CD14-positive monocyte (primary cell): ENCODE measurements at regions not wholly inside any gene's neighbourhood (a gene's known extent, or its start where the extent isn't known, plus 50 kb on each side); places are given as distances from the start of the nearest gene placed in this dataset.
"Not testable (repeated sequence)": the region's sequence is repeated elsewhere in the genome, so short reads cannot be mapped to it uniquely, and the experiment has no call there.

Experiments
- DNase-seq, 3 donors: peaks; one replicate each; pipeline ENCODE4 v3.0.0-alpha.2; 2011 to 2022
- H2AFZ ChIP-seq: 2 replicates; pipeline ENCODE4 v1.6.0; 2012; ENCODE audit warnings: mild to moderate bottlenecking, low read depth, low read length, inconsistent platforms; ENCODE audit not compliant: insufficient read depth, poor library complexity, severe bottlenecking
- H3K27ac ChIP-seq, 2 donors: 1 replicate in 1 of 2; 2 replicates in 1 of 2; pipeline ENCODE4 v1.5.1; 2012 to 2013; ENCODE audit warnings: low read length in 2 of 2, control low read depth in 1 of 2, inconsistent platforms in 1 of 2, low read depth in 1 of 2, mild to moderate bottlenecking in 1 of 2
- H3K27me3 ChIP-seq, 2 donors: one replicate each; pipeline versions ENCODE4 v1.6.0 to v1.6.1; 2011 to 2013; ENCODE audit warnings: low read length in 2 of 2; ENCODE audit not compliant: control insufficient read depth in 2 of 2, insufficient read depth in 2 of 2
- H3K36me3 ChIP-seq, 2 donors: replicated peaks in 1 of 2; 1 replicate in 1 of 2; 2 replicates in 1 of 2; pipeline versions ENCODE4 v1.5.1 to v1.6.1; 2012 to 2013; ENCODE audit warnings: low read length in 2 of 2, control low read depth in 1 of 2, inconsistent platforms in 1 of 2, mild to moderate bottlenecking in 1 of 2; ENCODE audit not compliant: insufficient read depth in 2 of 2, control insufficient read depth in 1 of 2
- H3K4me1 ChIP-seq, 2 donors: 1 replicate in 1 of 2; 2 replicates in 1 of 2; pipeline versions ENCODE4 v1.5.1 to v1.6.1; 2012 to 2013; ENCODE audit warnings: low read length in 2 of 2, control low read depth in 1 of 2, inconsistent platforms in 1 of 2, mild to moderate bottlenecking in 1 of 2, moderate library complexity in 1 of 2; ENCODE audit not compliant: insufficient read depth in 2 of 2, control insufficient read depth in 1 of 2
- H3K4me2 ChIP-seq: replicated peaks from 2 replicates; pipeline ENCODE3; 2012; ENCODE audit warnings: low read length, moderate library complexity, mild to moderate bottlenecking; ENCODE audit not compliant: poor library complexity, severe bottlenecking; ENCODE audit errors: extremely low read depth
- H3K4me3 ChIP-seq, 3 experiments: fragments of 200-600 bp in 1 of 3; sonication (generic) in 1 of 3; replicated peaks in 1 of 3; 1 replicate in 2 of 3; 2 replicates in 1 of 3; pipeline ENCODE4 v1.5.1; 2011 to 2013; ENCODE audit warnings: low read length in 3 of 3, mild to moderate bottlenecking in 3 of 3, control low read depth in 2 of 3, low read depth in 2 of 3, inconsistent platforms in 1 of 3, moderate library complexity in 1 of 3
- H3K79me2 ChIP-seq: 2 replicates; pipeline ENCODE4 v1.6.0; 2012; ENCODE audit warnings: mild to moderate bottlenecking, control low read depth, inconsistent platforms, low read length, moderate library complexity; ENCODE audit not compliant: insufficient read depth
- H3K9ac ChIP-seq: 2 replicates; pipeline ENCODE4 v1.6.0; 2017; ENCODE audit warnings: low read length, mild to moderate bottlenecking; ENCODE audit not compliant: insufficient read depth, poor library complexity, severe bottlenecking
- H3K9me3 ChIP-seq, 2 donors: replicated peaks in 1 of 2; 1 replicate in 1 of 2; 2 replicates in 1 of 2; pipeline versions ENCODE4 v1.5.1 to v1.6.1; 2012 to 2013; ENCODE audit warnings: low read length in 2 of 2, control low read depth in 1 of 2; ENCODE audit not compliant: control insufficient read depth in 1 of 2, insufficient read depth in 1 of 2
- H4K20me1 ChIP-seq: 2 replicates; pipeline ENCODE4 v1.6.0; 2012; ENCODE audit warnings: mild to moderate bottlenecking, low read length, control low read depth, moderate library complexity; ENCODE audit not compliant: insufficient read depth
- H3K27ac Mint-ChIP-seq, 7 donors: one replicate each; pipeline ENCODE4 v1.8.0; 2020; ENCODE audit warnings: mild to moderate bottlenecking in 7 of 7, mixed read lengths in 7 of 7, moderate library complexity in 6 of 7, inconsistent platforms in 2 of 7
- H3K27me3 Mint-ChIP-seq, 3 donors: one replicate each; pipeline ENCODE4 v1.8.0; 2021 to 2022; ENCODE audit warnings: low read depth in 3 of 3, mild to moderate bottlenecking in 3 of 3, mixed read lengths in 3 of 3, moderate library complexity in 3 of 3, inconsistent platforms in 1 of 3
- H3K36me3 Mint-ChIP-seq, 2 donors: one replicate each; pipeline ENCODE4 v1.8.0; 2020; ENCODE audit warnings: mixed read lengths in 2 of 2, inconsistent platforms in 1 of 2, mild to moderate bottlenecking in 1 of 2
- H3K4me1 Mint-ChIP-seq: one replicate; pipeline ENCODE4 v1.8.0; 2020; ENCODE audit warnings: mild to moderate bottlenecking, mixed read lengths
- H3K4me3 Mint-ChIP-seq, 2 donors: one replicate each; pipeline ENCODE4 v1.8.0; 2020; ENCODE audit warnings: mild to moderate bottlenecking in 2 of 2, mixed read lengths in 2 of 2, moderate library complexity in 1 of 2
- H3K9me3 Mint-ChIP-seq, 7 donors: one replicate each; pipeline ENCODE4 v1.8.0; 2020 to 2022; ENCODE audit warnings: mixed read lengths in 7 of 7, mild to moderate bottlenecking in 6 of 7, moderate library complexity in 6 of 7, inconsistent platforms in 2 of 7
- WGBS: methylation state at CpG from one replicate; pipeline ENCODE4 v1.1.5; 2013; ENCODE audit warnings: missing lambda C conversion rate; ENCODE audit not compliant: insufficient coverage; 5-methylcytosine and 5-hydroxymethylcytosine counted together
- intact Hi-C, 2 donors: fragments of 100-400 bp; cut with micrococcal nuclease; formaldehyde crosslinking; loops; one replicate each; pipeline versions ENCODE4 v1.15.0 to v1.15.1; 2023
- TF ChIP-seq, protein P1 (sequence below): fragments of 200-600 bp; IDR thresholded peaks from one replicate; pipeline ENCODE4 v1.8.0; 2022; ENCODE audit warnings: antibody characterized with exemption, mild to moderate bottlenecking

DNA sequence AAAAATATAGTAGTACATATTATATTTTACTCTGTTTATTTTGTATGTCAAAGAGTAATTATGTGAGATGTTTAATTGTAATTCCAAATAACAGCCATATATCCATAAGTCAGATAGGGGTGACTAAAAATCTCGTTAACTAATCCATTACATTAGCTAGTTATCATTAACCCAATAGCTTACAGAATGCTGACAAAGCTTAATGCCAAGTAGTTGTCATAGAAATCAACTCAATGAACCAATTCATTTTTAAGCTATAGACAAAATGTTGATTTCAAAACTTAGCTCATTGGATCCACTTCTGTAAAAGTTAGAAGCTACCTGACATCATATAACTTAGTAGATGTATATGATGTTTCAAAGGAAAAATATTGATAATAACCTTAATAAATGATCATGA is 206.7 kb upstream of the SLITRK1 start:
- intact Hi-C loops: no loop called here
- H3K4me3 Mint-ChIP-seq: no peak overlapping the region
- H3K79me2 ChIP-seq: no peaks in the 10 kb centered on the region
- no peak overlapping the region for H3K9ac ChIP-seq
- TF ChIP-seq, protein P1, sequence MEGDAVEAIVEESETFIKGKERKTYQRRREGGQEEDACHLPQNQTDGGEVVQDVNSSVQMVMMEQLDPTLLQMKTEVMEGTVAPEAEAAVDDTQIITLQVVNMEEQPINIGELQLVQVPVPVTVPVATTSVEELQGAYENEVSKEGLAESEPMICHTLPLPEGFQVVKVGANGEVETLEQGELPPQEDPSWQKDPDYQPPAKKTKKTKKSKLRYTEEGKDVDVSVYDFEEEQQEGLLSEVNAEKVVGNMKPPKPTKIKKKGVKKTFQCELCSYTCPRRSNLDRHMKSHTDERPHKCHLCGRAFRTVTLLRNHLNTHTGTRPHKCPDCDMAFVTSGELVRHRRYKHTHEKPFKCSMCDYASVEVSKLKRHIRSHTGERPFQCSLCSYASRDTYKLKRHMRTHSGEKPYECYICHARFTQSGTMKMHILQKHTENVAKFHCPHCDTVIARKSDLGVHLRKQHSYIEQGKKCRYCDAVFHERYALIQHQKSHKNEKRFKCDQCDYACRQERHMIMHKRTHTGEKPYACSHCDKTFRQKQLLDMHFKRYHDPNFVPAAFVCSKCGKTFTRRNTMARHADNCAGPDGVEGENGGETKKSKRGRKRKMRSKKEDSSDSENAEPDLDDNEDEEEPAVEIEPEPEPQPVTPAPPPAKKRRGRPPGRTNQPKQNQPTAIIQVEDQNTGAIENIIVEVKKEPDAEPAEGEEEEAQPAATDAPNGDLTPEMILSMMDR: no peak
- H3K9me3 ChIP-seq: peaks cover 14 to 15% of the 10 kb centered on the region in 2 donors
- no CpG with 5 or more reads among the region's 1 CpG for WGBS
- H4K20me1 ChIP-seq: no peaks in the 10 kb centered on the region
- H3K4me1 ChIP-seq: no peaks in the 10 kb centered on the region
- no peak for DNase-seq
- H2AFZ ChIP-seq: no peak overlapping the region
- no peaks in the 10 kb centered on the region for H3K27me3 ChIP-seq
- no peaks in the 10 kb centered on the region for H3K36me3 Mint-ChIP-seq
- H3K36me3 ChIP-seq: no peaks in the 10 kb centered on the region
- no peaks in the 10 kb centered on the region for H3K27me3 Mint-ChIP-seq
- no peak overlapping the region for H3K27ac Mint-ChIP-seq
- H3K4me1 Mint-ChIP-seq: no peaks in the 10 kb centered on the region
- H3K9me3 Mint-ChIP-seq: peaks cover 4 to 17% (median 11%) of the 10 kb centered on the region in 7 donors
- no peak overlapping the region for H3K4me3 ChIP-seq
- no peak overlapping the region for H3K4me2 ChIP-seq
- no peak overlapping the region for H3K27ac ChIP-seq

DNA sequence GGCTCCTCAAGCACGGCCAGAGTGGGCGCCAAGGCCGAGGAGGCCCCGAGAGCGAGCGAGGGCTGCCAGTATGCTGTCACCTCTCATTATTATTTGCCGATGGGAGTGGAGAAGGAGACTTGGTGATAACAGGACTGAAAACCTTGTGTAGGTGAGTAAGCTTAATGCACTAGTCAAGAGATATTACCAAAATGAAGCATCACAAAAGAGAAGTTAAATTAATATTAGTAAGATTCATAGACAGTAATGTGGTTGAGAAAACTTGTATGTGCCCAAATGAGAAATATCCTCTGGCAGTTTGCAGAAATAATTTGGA is 204.5 kb upstream of the SLITRK1 start:
- Mint-ChIP-seq H3K27me3 (no peaks in the 10 kb centered on the region), H3K27ac (no peak overlapping the region), H3K36me3 (no peaks in the 10 kb centered on the region), H3K4me3 (peak overlapping the region in 1 of 2 donors; percentile 11), H3K9me3 (peaks cover 4 to 17% (median 11%) of the 10 kb centered on the region in 7 donors), H3K4me1 (no peaks in the 10 kb centered on the region)
- Histone ChIP-seq H4K20me1 (no peaks in the 10 kb centered on the region), H3K79me2 (no peaks in the 10 kb centered on the region), H3K27ac (no peak overlapping the region), H3K27me3 (no peaks in the 10 kb centered on the region), H2AFZ (no peak overlapping the region), H3K9me3 (peaks cover 14 to 15% of the 10 kb centered on the region in 2 donors), H3K4me1 (no peaks in the 10 kb centered on the region), H3K9ac (no peak overlapping the region), H3K36me3 (no peaks in the 10 kb centered on the region), H3K4me3 (peak overlapping the region in 1 of 3 experiments; percentile 28), H3K4me2 (no peak overlapping the region)
- intact Hi-C loops: no loop called here
- TF ChIP-seq, protein P1: no peak
- no CpG with 5 or more reads among the region's 7 CpGs for WGBS
- DNase-seq: no peak

DNA sequence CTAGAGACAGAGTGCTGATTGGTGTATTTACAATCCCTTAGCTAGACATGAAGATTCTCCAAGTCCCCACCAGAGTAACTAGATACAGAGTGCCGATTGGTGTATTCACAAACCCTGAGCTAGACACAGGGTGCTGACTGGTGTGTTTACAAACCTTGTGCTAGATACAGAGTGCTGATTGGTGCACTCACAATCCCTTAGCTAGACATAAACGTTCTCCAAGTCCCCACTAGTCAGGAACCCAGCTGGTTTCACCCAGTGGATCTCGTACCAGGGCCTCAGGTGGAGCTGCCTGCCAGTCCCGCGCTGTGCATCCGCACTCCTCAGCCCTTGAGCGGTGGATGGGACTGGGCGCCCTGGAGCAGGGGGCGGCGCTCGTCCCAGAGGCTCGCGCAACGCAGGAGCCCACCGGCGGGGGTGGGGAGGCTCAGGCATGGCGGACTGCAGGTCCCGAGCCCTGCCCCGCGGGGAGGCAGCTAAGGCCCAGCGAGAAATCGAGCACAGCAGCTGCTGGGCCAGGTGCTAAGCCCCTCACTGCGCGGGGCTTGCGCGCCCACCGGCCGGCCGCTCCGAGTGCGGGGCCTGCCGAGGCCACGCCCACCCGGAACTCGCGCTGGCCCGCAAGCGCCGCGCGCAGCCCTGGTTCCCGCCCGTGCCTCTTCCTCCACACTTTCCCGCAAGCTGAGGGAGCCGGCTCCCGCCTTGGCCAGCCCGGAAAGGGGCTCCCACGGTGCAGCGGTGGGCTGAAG is 204.0 kb upstream of the SLITRK1 start:
- H3K27me3 ChIP-seq: not testable (repeated sequence)

More for the DNA sequence above, 204.0 kb upstream of the SLITRK1 start:
- H4K20me1 ChIP-seq, H3K36me3 ChIP-seq, H3K4me2 ChIP-seq, H2AFZ ChIP-seq, intact Hi-C loops, H3K27me3 Mint-ChIP-seq, H3K9ac ChIP-seq, H3K36me3 Mint-ChIP-seq, H3K4me1 ChIP-seq, H3K27ac ChIP-seq, DNase-seq, H3K4me1 Mint-ChIP-seq, H3K27ac Mint-ChIP-seq, H3K79me2 ChIP-seq: not testable (repeated sequence)
- WGBS: 93% methylated on average over 46 of the region's 49 CpGs
- H3K4me3 ChIP-seq: peak overlapping the region in 1 of 3 experiments; percentile 28
- H3K9me3 ChIP-seq: peaks cover 14 to 15% of the 10 kb centered on the region in 2 donors
- H3K9me3 Mint-ChIP-seq: peaks cover 4 to 17% (median 11%) of the 10 kb centered on the region in 7 donors
- peak overlapping the region in 1 of 2 donors; percentile 50 for H3K4me3 Mint-ChIP-seq
